ENCODE measurements at regions not wholly inside any gene's neighbourhood (a gene's known extent, or its start where the extent isn't known, plus 50 kb on each side); places are given as distances from the start of the nearest gene placed in this dataset.

- Histone ChIP-seq H3K27me3 (no peaks in the 10 kb centered on the region), H3K4me3 (no peak overlapping the region), H3K9me3 (no peaks in the 10 kb centered on the region), H3K27ac (no peak overlapping the region), H3K4me1 (no peaks in the 10 kb centered on the region), H3K36me3 (no peaks in the 10 kb centered on the region)
- WGBS, result 74% methylated on average over 4 of the region's 4 CpGs
- TF ChIP-seq CTCF (IDR thresholded peaks at IDR 0.05) (no peak), POLR2A (IDR thresholded peaks at IDR 0.05) (no peak)
- DNase-seq (ENCODE audit: low spot score in 2 of 2), result no peak
These were observed 350.0 kb upstream of the ISL1 start for GRCh38 chr5:51033215-51033614.

GRCh38 chr5:51034222-51034901 lies 348.9 kb upstream of the ISL1 start:
- WGBS, result 92% methylated on average over 1 of the region's 1 CpG
- H3K27me3 ChIP-seq, result no peaks in the 10 kb centered on the region
- no peak overlapping the region for H3K4me3 ChIP-seq
- H3K27ac ChIP-seq, result no peak overlapping the region
- no peaks in the 10 kb centered on the region for H3K4me1 ChIP-seq
- no peak for TF ChIP-seq EP300 (IDR thresholded peaks at IDR 0.05)
- no peak for TF ChIP-seq CTCF (IDR thresholded peaks at IDR 0.05)
- no peak for TF ChIP-seq POLR2AphosphoS5 (IDR thresholded peaks at IDR 0.05)
- TF ChIP-seq POLR2A (IDR thresholded peaks at IDR 0.05), result no peak
- H3K36me3 ChIP-seq, result no peaks in the 10 kb centered on the region
- DNase-seq (ENCODE audit: low spot score in 2 of 2), result no peak
- H3K9me3 ChIP-seq, result no peaks in the 10 kb centered on the region

- Histone ChIP-seq H3K4me1 (no peaks in the 10 kb centered on the region), H3K27ac (no peak overlapping the region), H3K36me3 (no peaks in the 10 kb centered on the region), H3K4me3 (no peak overlapping the region), H3K9me3 (no peaks in the 10 kb centered on the region), H3K27me3 (no peaks in the 10 kb centered on the region)
- DNase-seq (ENCODE audit: low spot score in 2 of 2), result no peak
- 70% methylated on average over 6 of the region's 6 CpGs for WGBS
- TF ChIP-seq CTCF (IDR thresholded peaks at IDR 0.05) (no peak), POLR2A (IDR thresholded peaks at IDR 0.05) (no peak), EP300 (IDR thresholded peaks at IDR 0.05) (no peak)
These were observed 343.6 kb upstream of the ISL1 start for GRCh38 chr5:51039424-51040329.

- no peaks in the 10 kb centered on the region for H3K4me1 ChIP-seq
- H3K4me3 ChIP-seq, result no peak overlapping the region
- no peak for TF ChIP-seq POLR2A (IDR thresholded peaks at IDR 0.05)
- DNase-seq (ENCODE audit: low spot score in 2 of 2), result no peak
- no peaks in the 10 kb centered on the region for H3K9me3 ChIP-seq
- H3K27me3 ChIP-seq, result no peaks in the 10 kb centered on the region
- no peaks in the 10 kb centered on the region for H3K36me3 ChIP-seq
- no peak overlapping the region for H3K27ac ChIP-seq
- 64% methylated on average over 5 of the region's 5 CpGs for WGBS
These were observed 339.5 kb upstream of the ISL1 start for GRCh38 chr5:51043745-51044144.

- Histone ChIP-seq H3K27ac (no peak overlapping the region), H3K9me3 (no peaks in the 10 kb centered on the region), H3K27me3 (no peaks in the 10 kb centered on the region), H3K4me1 (no peaks in the 10 kb centered on the region), H3K4me3 (no peak overlapping the region), H3K36me3 (no peaks in the 10 kb centered on the region)
- WGBS, result 77% methylated on average over 4 of the region's 4 CpGs
- DNase-seq (ENCODE audit: low spot score in 2 of 2), result no peak
- TF ChIP-seq CTCF (IDR thresholded peaks at IDR 0.05), result no peak
- no peak for TF ChIP-seq POLR2AphosphoS5 (IDR thresholded peaks at IDR 0.05)
- no peak for TF ChIP-seq POLR2A (IDR thresholded peaks at IDR 0.05)
- TF ChIP-seq EP300 (IDR thresholded peaks at IDR 0.05), result no peak
These were observed 335.9 kb upstream of the ISL1 start for GRCh38 chr5:51047369-51047768.

Data from suprapubic skin (tissue), 4 donors.